Fibroblast of villous mesenchyme (primary cell): ENCODE measurements at regions not wholly inside any gene's neighbourhood (a gene's known extent, or its start where the extent isn't known, plus 50 kb on each side); places are given as distances from the start of the nearest gene placed in this dataset.
"Not testable (repeated sequence)": the region's sequence is repeated elsewhere in the genome, so short reads cannot be mapped to it uniquely, and the experiment has no call there.

Experiments
- DNase-seq: peaks from one replicate; pipeline ENCODE4 v3.0.0-alpha.2; 2010; ENCODE audit warnings: low read depth
- H3K4me3 ChIP-seq: 2 replicates; pipeline ENCODE4 v1.5.1; 2011; ENCODE audit warnings: low read depth, mild to moderate bottlenecking, low read length
- TF ChIP-seq, protein P1 (sequence below): IDR thresholded peaks from 2 replicates; pipeline ENCODE4 v1.5.1; 2012; ENCODE audit warnings: low read depth, mild to moderate bottlenecking, low read length; ENCODE audit not compliant: insufficient read depth

DNA sequence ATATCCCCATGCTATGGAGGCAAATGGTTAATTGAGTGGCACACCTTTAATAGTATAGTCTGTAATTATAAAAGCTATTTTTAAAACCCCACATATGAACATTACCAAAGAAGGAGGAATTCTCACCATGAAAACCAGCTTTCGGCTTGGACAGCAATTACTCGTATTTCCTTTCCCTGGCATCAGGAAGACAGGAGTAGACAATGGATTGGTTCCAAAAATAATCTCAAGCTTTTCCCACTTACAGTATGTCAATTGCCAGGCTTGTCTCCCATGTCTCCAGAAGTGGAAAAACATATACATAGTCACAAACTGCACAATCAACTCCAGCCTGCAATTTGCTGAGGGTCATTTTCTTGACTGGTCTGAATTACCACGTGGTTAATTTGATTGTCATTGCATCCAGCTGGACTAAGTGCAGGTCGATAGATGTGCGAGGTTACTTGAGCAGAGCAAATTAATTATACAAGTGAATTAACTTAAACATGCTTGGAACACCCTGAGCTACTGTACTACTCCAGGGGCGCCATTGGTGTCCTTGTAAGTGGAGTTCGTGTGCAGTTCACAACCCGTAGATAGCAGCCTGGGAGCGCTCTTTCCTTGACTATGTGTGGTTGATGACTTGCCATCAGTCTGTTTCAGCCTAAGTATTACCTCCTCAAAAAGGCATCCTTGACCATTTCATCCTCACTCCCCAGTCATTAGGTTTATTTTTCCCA, 124.3 kb upstream of the PELI1 start:
- no peak overlapping the region for H3K4me3 ChIP-seq
- DNase-seq = no peak
- TF ChIP-seq, protein P1, sequence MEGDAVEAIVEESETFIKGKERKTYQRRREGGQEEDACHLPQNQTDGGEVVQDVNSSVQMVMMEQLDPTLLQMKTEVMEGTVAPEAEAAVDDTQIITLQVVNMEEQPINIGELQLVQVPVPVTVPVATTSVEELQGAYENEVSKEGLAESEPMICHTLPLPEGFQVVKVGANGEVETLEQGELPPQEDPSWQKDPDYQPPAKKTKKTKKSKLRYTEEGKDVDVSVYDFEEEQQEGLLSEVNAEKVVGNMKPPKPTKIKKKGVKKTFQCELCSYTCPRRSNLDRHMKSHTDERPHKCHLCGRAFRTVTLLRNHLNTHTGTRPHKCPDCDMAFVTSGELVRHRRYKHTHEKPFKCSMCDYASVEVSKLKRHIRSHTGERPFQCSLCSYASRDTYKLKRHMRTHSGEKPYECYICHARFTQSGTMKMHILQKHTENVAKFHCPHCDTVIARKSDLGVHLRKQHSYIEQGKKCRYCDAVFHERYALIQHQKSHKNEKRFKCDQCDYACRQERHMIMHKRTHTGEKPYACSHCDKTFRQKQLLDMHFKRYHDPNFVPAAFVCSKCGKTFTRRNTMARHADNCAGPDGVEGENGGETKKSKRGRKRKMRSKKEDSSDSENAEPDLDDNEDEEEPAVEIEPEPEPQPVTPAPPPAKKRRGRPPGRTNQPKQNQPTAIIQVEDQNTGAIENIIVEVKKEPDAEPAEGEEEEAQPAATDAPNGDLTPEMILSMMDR = no peak

DNA sequence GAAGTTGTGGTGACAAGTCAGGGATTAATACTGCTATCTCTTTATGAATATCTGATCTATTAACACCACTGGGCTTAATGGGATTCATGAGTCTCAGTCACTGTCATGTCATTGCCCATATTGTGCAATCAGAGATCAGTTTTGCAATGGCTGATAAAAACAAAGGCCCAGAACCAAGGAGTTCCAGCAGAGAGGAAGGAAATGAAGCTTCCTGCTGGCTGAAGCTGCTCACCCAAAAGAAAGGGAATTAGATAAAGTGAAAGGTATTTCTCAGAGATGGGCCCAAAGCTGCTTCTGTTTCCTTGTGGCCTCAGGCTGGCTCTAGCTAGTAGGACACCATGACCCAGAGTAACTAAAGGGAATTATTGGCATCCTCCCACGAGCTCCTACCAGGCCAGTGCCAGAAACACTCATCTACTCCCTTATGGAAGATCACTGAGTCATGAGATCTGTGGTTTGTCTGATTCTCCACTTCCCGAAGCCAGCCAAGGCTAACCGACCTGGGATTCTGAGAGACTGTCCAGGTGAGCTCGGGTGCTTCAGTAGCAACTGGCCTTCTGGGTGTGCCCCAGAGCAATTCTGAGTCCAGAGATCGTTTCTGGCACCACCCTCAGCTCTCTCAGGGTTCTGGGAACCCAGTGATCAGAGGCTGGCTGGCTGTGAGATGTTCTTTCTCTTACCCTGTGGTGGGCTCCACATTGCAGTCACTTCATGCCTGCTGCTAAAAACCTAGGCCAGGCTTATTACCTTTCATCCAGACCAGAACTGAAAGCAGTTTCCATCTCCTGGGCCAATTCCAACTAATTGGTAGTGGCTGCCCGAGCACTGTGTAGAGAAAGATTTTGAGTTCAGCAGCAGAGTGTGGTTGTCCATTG, 129.5 kb upstream of the PELI1 start:
- H3K4me3 ChIP-seq = no peak overlapping the region
- DNase-seq = peak; percentile 80
- TF ChIP-seq, protein P1 = no peak

DNA sequence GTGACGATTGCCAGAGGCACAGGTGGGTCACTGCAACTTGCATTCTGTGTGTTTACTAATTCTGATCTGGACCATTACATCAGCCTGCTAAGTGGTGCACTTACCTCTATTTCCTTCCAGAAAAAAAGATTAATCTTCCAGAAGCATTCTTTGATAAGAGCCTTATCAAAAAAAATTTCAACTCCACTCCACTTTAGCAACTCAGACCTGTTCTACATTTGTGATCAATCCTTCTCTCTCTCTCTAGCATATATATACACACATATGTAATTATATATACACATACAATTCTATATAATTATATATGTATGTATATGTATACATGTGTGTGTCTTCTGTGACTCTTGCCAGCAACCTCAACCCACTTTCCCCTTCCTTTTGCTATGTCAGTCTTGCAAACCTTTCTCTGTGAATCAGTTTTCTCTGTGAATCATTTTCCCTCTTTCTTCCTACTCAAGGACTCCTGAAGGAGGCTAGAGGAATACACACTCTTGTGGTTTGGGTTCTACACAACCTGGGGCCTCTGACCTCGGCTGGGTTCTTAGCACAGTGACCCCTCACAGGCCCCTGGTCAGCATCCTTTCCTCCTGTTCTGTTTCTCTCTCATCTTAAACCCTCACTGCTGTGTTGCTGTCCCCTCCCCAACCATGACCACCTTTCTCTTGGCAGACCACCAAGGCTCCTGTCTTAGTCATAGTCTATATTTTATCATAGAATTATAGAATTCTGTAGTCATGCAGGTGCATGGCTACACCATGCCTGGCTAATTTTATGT, 130.4 kb upstream of the PELI1 start:
- H3K4me3 ChIP-seq = no peak overlapping the region
- TF ChIP-seq, protein P1 = no peak
- no peak for DNase-seq

DNA sequence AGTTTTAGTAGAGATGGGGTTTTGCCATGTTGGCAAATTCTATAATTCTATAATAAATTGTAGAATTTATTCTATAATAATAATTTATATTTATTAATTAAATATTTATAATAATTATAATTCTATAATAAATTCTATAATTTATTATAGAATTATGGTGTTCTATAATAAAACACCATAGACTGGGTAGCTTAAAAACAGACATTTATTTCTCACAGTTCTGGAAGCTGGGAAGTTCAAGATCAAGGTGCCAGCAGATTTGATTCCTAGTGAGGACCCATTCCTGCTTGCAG, 130.9 kb upstream of the PELI1 start:
- no peak for DNase-seq
- TF ChIP-seq, protein P1 = no peak
- no peak overlapping the region for H3K4me3 ChIP-seq

DNA sequence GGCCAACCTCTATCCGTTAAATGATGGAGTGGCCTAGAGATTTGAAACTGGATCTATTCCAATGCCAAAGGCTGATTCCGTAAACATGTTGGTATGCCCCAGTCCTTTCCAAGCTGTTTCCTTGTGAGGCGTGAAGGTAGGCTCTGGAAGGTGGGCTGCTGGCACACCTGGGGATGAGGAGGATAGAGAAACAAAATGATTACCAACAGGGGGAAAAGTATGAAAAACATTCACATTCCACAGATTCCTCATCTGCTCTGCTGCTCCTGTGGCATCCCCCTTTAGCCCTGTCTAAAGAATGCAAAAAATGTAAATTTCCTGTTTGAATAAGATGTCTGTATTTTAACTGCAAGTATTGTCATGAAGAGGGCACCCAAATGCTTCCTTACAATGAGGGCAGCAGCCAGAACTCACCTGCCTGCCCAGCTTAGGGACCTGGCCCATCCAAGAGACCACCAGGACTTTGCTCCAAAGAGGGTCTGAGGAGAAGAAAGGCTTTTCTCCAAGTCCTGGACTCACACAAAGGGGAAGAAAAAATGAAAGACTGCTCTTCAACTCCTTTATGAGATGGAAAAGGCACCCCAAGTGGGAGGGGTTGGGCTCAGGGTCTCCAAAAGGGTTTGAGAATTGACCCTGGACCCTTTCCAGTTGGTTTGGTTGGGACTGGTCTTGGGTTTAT, 132.3 kb upstream of the PELI1 start:
- H3K4me3 ChIP-seq = no peak overlapping the region
- TF ChIP-seq, protein P1 = no peak
- no peak for DNase-seq

DNA sequence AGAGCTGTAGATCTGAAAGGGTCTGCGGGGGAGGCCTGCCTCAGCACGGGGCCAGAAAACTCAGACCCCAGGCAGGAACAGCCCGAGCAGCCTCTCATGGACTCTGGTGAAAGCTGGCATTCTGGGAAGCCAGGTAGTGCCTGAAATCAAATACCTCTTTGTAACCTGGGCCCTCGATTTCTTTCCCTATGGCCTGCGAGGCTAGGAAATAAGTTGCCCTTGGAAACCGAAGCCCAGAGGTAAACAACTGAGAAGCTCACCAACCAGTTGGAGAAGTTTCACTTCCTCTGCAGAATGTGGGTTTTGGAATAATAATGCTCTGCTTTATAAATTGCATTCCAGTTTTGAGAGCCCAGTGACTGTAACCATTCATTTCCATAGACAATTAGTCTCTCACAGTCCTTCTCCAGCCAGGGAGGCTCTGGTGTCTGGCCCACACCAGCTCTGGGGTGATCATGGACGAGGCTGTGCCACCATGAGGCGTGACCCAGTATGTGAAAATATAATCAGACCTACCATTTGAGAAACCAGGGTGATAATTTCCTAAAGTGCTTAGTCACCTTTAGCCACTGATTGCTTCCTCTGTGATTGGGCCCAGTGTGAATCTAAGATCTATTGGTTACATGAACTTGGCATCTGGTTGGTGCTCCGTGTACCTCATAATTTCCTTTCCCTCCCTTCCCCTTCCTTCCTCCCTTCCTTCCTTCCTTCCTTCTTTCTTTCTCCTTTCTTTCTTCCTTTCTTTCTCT, 133.1 kb upstream of the PELI1 start:
- no peak for DNase-seq
- no peak overlapping the region for H3K4me3 ChIP-seq
- TF ChIP-seq, protein P1 = no peak

DNA sequence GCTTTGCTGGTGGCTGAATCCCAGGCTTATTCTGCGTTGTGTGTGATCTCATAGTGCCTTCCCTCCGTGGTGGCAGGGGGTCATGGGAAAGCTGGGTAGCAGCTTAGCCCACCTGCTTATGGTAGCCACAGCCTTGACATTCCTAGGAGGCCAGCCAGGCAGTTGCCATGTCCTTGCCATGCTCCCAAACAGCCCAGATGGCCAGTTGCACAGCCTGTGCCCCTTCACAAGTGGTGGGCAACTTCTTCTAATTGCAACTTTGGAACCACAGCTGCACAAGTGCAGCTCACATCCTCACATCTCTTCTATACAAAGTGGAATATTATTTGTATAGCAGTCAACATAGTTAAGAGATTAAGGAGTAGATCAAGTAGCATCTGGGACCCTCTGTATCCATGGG, 136.6 kb upstream of the PELI1 start:
- DNase-seq, H3K4me3 ChIP-seq: not testable (repeated sequence)
